Immature natural killer cell (primary cell): ENCODE measurements at regions not wholly inside any gene's neighbourhood (a gene's known extent, or its start where the extent isn't known, plus 50 kb on each side); places are given as distances from the start of the nearest gene placed in this dataset.

Source experiments
- DNase-seq, 3 donors: peaks; one replicate each; pipeline ENCODE4 v3.0.0; 2022; ENCODE audit warnings: mixed read lengths in 1 of 3
- H3K27ac Mint-ChIP-seq, 6 donors: one replicate each; pipeline ENCODE4 v1.8.0; 2020; ENCODE audit warnings: mixed read lengths in 6 of 6, mild to moderate bottlenecking in 5 of 6, inconsistent platforms in 4 of 6, moderate library complexity in 3 of 6
- H3K27me3 Mint-ChIP-seq, 3 donors: one replicate each; pipeline ENCODE4 v1.8.0; 2020 to 2021; ENCODE audit warnings: low read depth in 3 of 3, mild to moderate bottlenecking in 3 of 3, mixed read lengths in 3 of 3, moderate library complexity in 3 of 3, inconsistent platforms in 1 of 3
- H3K36me3 Mint-ChIP-seq, 3 donors: one replicate each; pipeline ENCODE4 v1.8.0; 2020; ENCODE audit warnings: mixed read lengths in 3 of 3, inconsistent platforms in 2 of 3, mild to moderate bottlenecking in 2 of 3
- H3K4me1 Mint-ChIP-seq, 2 donors: one replicate each; pipeline ENCODE4 v1.8.0; 2020; ENCODE audit warnings: inconsistent platforms in 2 of 2, mild to moderate bottlenecking in 2 of 2, mixed read lengths in 2 of 2, moderate library complexity in 1 of 2
- H3K4me3 Mint-ChIP-seq, 5 donors: one replicate each; pipeline ENCODE4 v1.8.0; 2020; ENCODE audit warnings: mild to moderate bottlenecking in 5 of 5, mixed read lengths in 5 of 5, inconsistent platforms in 3 of 5, moderate library complexity in 3 of 5
- H3K9me3 Mint-ChIP-seq, 6 donors: one replicate each; pipeline ENCODE4 v1.8.0; 2020; ENCODE audit warnings: mild to moderate bottlenecking in 6 of 6, mixed read lengths in 6 of 6, inconsistent platforms in 4 of 6, moderate library complexity in 3 of 6

DNA sequence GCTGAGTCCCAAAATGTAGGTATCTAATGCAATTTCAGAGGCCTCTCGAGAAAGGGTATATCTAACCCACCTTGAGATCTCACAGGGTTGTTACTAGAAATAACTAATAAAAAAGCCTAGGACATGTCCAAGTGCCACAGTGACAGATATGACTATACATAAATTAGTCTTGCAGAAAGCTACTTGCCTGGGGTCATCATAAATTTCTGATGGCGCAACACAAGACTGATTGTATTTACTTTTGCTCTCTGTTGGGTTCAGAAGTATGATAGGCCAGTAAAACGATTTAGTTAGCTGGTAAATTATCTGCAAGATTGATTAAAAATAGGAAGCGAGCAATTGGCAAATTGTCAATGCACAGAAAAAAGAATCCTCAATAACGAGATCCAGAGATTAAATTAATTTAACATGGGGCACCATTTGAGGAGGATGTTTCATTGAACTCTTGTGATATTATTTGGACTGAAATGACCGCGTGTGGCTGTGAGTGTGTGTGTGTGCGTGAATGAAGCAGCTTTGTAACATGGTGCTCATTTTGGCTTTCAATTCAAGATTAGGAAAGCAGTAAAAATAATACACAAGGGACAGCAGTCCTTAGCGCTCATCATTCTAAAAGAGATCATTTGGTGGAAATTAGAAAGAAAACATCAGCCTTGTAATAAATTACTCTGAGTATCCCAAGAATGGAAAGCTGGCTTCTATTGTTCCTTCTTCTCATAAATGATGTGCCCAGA, 157.4 kb upstream of the ZFHX3 start:
- H3K4me3 Mint-ChIP-seq: no peak overlapping the region
- no peaks in the 10 kb centered on the region for H3K36me3 Mint-ChIP-seq
- no peaks in the 10 kb centered on the region for H3K4me1 Mint-ChIP-seq
- no peak for DNase-seq
- H3K9me3 Mint-ChIP-seq: peaks cover 0 to 2% (median 0%) of the 10 kb centered on the region in 6 donors
- no peak overlapping the region for H3K27ac Mint-ChIP-seq
- H3K27me3 Mint-ChIP-seq: peaks cover 0 to 7% (median 5%) of the 10 kb centered on the region in 3 donors

DNA sequence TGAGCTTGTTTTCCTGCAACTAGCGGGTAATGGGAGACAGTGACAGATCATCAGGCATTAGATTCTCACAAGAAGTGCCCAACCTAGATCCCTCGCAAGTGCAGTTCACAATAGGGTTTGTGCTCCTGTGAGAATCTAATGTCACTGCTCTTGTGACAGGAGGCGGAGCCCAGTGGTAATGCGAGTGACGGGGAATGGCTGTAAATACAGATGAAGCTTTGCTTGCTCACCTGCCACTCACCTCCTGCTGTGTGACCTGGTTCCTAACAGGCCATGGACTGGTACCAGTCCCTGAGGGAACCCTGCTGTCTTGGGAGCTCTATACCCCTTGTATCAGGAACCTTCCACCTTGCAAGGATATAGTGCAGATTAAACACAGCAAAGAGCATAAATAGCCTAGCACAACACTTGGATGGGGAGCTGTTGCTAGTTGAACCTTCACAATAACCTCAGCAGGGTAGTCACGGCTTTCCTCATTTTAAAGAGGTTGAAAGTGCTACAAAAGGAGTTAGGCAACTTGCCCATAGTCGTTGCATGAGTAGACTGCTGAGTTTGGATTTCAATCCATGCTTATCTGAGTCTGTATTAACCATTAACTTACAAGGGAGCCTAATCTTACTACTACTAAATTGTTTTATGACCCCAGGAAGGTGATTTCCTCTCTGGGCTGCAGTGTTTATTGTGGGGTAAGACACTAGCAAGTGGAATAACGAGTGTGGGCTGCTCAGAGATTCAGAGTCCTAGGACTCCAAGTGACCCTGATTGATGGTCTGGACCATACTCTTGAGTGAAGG, 156.6 kb upstream of the ZFHX3 start:
- Mint-ChIP-seq H3K27ac (no peak overlapping the region), H3K4me3 (no peak overlapping the region), H3K4me1 (no peaks in the 10 kb centered on the region), H3K9me3 (peaks cover 0 to 2% (median 0%) of the 10 kb centered on the region in 6 donors), H3K36me3 (no peaks in the 10 kb centered on the region), H3K27me3 (peaks cover 0 to 7% (median 5%) of the 10 kb centered on the region in 3 donors)
- no peak for DNase-seq

DNA sequence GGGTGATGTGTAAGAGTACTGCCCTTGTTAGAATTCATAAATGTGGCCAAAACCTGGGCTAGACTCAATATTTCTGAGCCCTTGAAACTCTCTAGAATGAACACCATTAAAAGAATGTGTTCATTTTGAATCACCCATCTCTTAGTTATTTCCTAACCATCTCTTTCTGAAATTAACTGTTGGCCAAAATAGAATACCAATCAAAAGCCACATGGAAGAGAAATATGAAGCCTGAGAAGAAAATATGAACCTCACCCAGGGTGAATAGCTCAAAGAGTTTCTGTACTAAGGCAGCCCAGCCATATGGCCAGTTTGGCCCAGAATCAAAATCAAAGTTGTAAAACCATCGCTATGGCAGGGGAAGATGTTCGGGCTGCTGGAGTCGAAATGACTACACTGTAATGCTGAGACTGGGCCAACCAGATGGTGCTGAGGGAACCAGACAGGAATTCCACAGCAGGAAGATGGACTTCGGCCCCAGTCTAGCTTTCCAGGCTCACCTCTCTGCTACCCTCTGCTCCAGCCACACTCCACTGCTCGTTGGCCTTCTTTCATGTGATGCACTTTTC, 154.3 kb upstream of the ZFHX3 start:
- Mint-ChIP-seq H3K27me3 (peaks cover 0 to 7% (median 5%) of the 10 kb centered on the region in 3 donors), H3K36me3 (no peaks in the 10 kb centered on the region), H3K27ac (no peak overlapping the region), H3K9me3 (peaks cover 0 to 2% (median 0%) of the 10 kb centered on the region in 6 donors), H3K4me1 (no peaks in the 10 kb centered on the region), H3K4me3 (no peak overlapping the region)
- no peak for DNase-seq

DNA sequence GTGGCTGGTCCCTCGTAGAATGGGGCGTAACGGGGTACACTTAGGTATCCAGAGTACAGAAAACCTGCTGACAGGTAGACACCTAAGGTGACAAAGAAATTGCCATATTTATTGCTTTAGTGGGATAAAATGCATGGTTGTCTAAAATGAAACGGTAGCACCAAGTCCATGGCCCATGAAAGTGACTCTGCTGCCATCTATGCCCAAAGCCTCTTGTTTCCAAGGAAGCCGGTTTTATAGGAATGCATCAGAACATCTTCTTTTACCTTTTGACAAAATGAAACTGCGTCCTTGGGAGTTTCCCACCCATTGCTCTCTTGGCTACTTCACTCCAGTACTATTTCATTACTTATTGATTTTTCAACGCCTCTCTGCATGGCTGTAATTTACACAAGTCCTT, 151.3 kb upstream of the ZFHX3 start:
- H3K9me3 Mint-ChIP-seq: peaks cover 0 to 2% (median 0%) of the 10 kb centered on the region in 6 donors
- no peaks in the 10 kb centered on the region for H3K4me1 Mint-ChIP-seq
- no peak overlapping the region for H3K4me3 Mint-ChIP-seq

DNA sequence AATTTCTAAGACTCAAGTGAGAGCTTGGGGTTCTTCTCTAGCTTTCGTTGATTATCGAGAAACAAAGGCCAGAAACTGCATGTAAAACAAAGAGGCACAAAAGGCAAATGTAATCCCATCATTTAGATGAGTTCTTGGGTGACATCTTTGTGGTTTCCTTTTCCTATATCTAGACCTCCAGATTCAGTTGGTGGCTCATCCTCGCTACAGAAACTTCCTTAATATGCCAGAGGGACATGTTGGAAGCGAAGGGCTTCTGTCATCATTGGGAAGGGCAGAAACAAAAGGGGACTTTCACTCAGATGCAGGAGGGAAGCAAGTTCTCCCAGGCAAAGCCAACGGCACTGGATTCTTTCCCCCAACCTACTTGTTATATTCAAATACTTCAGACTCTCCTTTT, 150.6 kb upstream of the ZFHX3 start:
- Mint-ChIP-seq H3K4me1 (no peaks in the 10 kb centered on the region), H3K4me3 (no peak overlapping the region), H3K27ac (no peak overlapping the region), H3K36me3 (no peaks in the 10 kb centered on the region), H3K27me3 (peaks cover 0 to 8% (median 5%) of the 10 kb centered on the region in 3 donors), H3K9me3 (peaks cover 0 to 2% (median 0%) of the 10 kb centered on the region in 6 donors)
- DNase-seq: no peak

More for the DNA sequence above, 151.3 kb upstream of the ZFHX3 start:
- H3K36me3 Mint-ChIP-seq: no peaks in the 10 kb centered on the region
- DNase-seq: no peak
- no peak overlapping the region for H3K27ac Mint-ChIP-seq
- H3K27me3 Mint-ChIP-seq: peaks cover 0 to 8% (median 5%) of the 10 kb centered on the region in 3 donors

DNA sequence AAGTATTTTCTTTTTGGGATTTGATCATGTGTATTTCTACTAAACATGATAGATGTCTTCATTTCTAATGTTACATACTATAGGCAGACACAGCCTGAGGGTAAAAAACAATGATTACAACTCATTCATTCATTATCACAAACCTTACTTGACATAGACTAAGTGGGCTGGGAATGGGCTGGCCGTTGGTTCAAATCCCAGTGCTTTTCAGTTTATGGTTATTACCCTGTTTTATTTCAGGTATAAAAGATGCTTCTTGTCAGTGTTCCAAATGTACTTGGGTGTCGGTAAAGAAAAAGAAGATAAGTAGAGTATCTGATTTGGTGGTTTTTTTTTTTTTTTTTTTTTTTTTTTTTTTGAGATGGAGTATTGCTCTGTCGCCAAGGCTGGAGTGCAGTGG, 149.7 kb upstream of the ZFHX3 start:
- DNase-seq: no peak
- no peaks in the 10 kb centered on the region for H3K36me3 Mint-ChIP-seq
- no peaks in the 10 kb centered on the region for H3K9me3 Mint-ChIP-seq
- H3K27me3 Mint-ChIP-seq: peaks cover 0 to 7% (median 3%) of the 10 kb centered on the region in 3 donors
- no peak overlapping the region for H3K4me3 Mint-ChIP-seq
- H3K4me1 Mint-ChIP-seq: no peaks in the 10 kb centered on the region
- H3K27ac Mint-ChIP-seq: no peak overlapping the region

DNA sequence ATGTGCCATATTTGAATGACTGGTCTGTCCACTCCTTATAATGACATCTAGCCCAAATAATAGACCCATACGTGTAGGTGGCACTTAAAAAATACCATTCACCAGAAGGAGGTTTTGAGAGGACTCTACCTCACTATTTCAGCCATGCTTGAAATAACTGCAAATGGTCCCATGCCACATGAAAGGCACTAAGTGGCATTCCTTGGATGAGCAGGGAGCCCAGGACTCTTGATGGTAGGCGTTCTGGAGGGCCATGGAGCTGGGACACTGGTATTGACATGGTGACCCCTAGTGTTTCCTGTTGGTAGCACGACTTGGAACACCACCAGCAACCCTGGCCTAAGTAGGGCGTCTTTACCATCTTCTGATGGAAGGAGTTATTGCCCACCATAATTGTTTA, 148.7 kb upstream of the ZFHX3 start:
- DNase-seq: peak; percentile 25 to 34 (median 33)
- Mint-ChIP-seq H3K36me3 (no peaks in the 10 kb centered on the region), H3K9me3 (no peaks in the 10 kb centered on the region), H3K4me3 (no peak overlapping the region), H3K27ac (no peak overlapping the region), H3K27me3 (peaks cover 0 to 7% (median 3%) of the 10 kb centered on the region in 3 donors), H3K4me1 (no peaks in the 10 kb centered on the region)

DNA sequence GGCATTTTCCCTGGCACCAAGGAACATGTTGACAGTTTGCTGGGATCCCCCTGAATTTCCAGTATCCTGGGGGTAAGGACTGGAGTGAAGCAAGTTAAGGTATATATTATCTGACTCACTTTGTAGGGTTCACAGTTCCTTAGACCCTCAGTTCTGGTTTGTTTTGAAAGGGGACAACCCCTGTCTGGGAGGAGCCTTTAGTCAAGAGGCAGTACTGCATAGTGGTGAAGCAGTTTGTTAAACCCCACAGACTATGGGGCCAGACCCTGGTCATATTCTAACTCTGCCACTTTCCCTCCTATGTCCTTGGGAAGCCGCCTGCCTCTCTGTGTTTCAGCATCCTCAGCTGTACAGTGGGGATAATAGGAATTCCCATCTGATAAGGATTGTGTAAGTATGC, 145.5 kb upstream of the ZFHX3 start:
- Mint-ChIP-seq H3K4me3 (no peak overlapping the region), H3K9me3 (no peaks in the 10 kb centered on the region), H3K27ac (no peak overlapping the region), H3K27me3 (peaks cover 0 to 6% (median 3%) of the 10 kb centered on the region in 3 donors), H3K4me1 (no peaks in the 10 kb centered on the region), H3K36me3 (no peaks in the 10 kb centered on the region)
- no peak for DNase-seq

DNA sequence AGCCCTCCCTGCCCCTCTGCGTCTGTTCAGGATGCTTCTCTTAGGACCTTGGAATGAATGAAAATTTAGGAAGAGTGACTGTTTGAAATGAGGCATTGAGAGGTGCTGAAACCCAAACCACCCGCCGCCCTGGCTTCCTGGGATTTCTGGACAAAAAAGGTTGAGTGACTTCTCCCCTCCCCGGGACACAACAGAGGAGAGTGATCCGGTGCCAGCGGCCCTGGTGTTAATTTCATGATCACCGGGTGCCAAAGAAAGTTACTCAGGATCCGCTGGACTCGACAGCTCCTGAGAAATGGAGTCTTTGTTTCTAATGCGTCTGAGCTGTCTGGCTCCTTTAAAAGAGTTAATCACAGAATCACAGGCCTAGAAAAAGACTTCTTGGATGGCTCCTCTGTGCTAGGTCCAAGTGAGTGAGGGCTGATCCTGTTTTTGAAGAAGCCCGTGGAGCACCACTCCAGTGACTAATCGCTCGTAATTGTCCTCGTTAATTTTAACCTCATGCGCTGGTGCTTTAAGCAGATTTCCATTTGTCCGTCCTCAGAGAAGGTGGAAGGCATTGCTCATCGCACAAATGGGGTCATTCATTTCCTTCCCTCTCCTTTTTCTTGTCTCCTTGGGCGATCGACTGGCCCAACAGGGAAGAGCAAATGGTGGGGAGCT, 144.4 kb upstream of the ZFHX3 start:
- H3K27ac Mint-ChIP-seq: no peak overlapping the region
- peaks cover 0 to 6% (median 3%) of the 10 kb centered on the region in 3 donors for H3K27me3 Mint-ChIP-seq
- H3K4me1 Mint-ChIP-seq: no peaks in the 10 kb centered on the region
- H3K36me3 Mint-ChIP-seq: no peaks in the 10 kb centered on the region
- H3K9me3 Mint-ChIP-seq: no peaks in the 10 kb centered on the region
- no peak overlapping the region for H3K4me3 Mint-ChIP-seq
- no peak for DNase-seq

DNA sequence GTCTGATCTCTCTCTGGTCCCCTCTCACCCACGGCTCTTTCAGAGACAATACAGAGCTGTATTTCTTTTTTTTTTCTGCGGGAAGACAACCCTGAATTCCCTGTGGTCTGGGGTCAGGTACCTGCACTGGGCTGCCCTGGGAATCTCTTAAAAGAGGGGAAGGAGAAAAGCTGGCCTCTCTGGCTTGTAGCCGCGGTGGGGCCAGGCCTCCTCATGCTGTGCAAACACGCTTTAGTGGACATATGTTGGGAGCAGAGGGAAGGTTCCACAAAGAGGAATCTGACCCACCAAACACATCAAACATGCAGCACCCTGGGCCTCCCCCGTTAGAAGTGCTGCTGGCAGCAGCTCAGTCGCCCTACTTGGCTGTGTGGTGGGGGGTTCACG, 143.7 kb upstream of the ZFHX3 start:
- Mint-ChIP-seq H3K9me3 (no peaks in the 10 kb centered on the region), H3K27ac (no peak overlapping the region)

DNA sequence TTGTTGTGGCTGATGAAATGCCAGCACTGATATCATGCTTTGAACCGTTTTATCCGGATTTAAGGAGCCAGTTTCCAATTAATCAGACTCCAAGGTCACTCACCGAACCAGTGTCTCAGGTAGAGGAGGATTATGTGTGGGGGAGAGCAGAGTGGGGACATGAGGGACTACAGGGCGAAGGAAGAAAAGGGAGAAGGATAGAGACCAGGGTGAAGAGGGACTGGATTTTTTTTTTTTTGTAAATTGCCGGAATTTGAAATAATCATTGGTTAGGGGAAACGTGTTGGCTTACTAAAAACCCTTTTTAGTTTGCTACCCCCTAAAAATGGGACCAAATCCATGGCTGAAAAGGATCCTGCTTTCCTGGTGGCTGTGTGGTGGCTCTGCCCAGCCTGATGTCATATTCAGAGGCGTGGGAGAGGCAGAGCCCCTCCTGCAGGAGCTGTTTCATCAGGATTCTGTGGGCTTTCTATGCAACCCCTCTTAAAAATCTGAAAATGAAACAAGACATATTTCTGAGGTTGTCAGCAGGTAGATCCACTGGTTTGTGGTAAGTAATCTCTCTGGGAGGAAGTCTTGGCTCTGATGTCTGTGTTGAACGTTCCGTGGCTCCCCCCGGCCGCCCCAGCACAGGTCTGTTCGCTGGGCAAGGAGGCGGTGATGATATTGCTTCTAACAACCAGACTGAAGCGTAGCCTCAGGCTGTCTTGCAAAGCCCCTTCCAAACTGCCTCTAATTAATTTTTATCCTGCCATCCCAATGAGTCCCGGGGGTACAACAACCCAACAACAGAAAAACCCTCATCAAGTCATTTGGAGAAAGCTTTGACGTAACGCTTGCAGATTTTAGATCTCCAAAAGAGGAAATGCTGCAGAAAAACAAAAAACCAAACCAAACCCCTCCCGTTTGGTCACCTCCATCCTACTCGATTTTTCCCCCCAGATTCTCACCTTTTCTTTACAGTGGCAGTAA, 143.0 kb upstream of the ZFHX3 start:
- DNase-seq: no peak
- Mint-ChIP-seq H3K27ac (no peak overlapping the region), H3K36me3 (no peaks in the 10 kb centered on the region), H3K4me1 (no peaks in the 10 kb centered on the region), H3K4me3 (no peak overlapping the region), H3K27me3 (peaks cover 0 to 3% (median 3%) of the 10 kb centered on the region in 3 donors), H3K9me3 (no peaks in the 10 kb centered on the region)

More for the DNA sequence above, 143.7 kb upstream of the ZFHX3 start:
- H3K36me3 Mint-ChIP-seq: no peaks in the 10 kb centered on the region
- no peaks in the 10 kb centered on the region for H3K4me1 Mint-ChIP-seq
- no peak for DNase-seq
- H3K4me3 Mint-ChIP-seq: no peak overlapping the region
- H3K27me3 Mint-ChIP-seq: peaks cover 0 to 6% (median 3%) of the 10 kb centered on the region in 3 donors

DNA sequence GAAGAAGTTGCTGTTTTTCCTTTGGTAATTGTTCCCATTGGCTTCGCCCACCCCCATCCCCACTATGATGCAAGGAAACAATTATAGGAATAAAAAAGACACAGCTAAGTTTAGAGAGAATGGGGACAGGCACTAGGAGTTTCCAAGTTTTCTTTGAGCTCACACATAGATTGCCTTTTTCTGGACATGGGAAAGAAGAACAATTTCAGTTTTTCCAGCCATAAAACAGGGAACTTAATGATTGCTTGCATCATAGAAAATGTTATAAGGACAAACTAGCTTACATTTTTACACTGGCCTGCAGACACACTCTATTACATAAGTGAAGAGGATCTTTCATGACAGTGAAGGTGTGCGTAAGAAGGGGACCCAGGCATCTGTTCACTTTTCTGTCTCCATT, 142.3 kb upstream of the ZFHX3 start:
- DNase-seq: no peak
- Mint-ChIP-seq H3K36me3 (no peaks in the 10 kb centered on the region), H3K27ac (no peak overlapping the region), H3K4me1 (no peaks in the 10 kb centered on the region), H3K4me3 (no peak overlapping the region), H3K9me3 (no peaks in the 10 kb centered on the region), H3K27me3 (peaks cover 0 to 3% (median 1%) of the 10 kb centered on the region in 3 donors)

DNA sequence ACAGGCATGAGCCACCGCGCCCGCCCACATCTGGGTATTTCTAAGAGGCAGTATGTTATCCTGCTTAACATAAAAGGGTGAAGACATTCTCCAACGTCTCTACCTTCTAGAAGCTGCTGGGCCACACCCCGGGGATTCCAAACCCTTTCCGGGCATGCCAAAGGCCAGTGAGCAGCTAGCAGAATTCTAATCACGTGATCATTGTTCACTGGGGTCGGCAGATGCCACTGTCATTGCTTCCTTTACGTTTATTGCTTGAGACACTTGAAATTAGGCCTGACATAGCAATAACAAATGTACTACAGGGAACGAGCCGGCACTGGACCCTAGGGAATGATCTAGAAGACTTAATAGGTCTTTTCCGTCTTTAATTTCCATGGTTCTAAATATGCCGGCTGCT, 141.2 kb upstream of the ZFHX3 start:
- no peak for DNase-seq
- H3K36me3 Mint-ChIP-seq: no peaks in the 10 kb centered on the region
- H3K27me3 Mint-ChIP-seq: peaks cover 0 to 3% (median 1%) of the 10 kb centered on the region in 3 donors
- H3K4me1 Mint-ChIP-seq: no peaks in the 10 kb centered on the region
- H3K27ac Mint-ChIP-seq: no peak overlapping the region
- no peaks in the 10 kb centered on the region for H3K9me3 Mint-ChIP-seq
- H3K4me3 Mint-ChIP-seq: no peak overlapping the region
